Peyer's patch (tissue), 4 donors: ENCODE measurements at regions not wholly inside any gene's neighbourhood (a gene's known extent, or its start where the extent isn't known, plus 50 kb on each side); places are given as distances from the start of the nearest gene placed in this dataset.

Source experiments
- CTCF ChIP-seq, 6 experiments: fragments of 450-650 bp in 4 of 6; fragments of 200-600 bp in 2 of 6; sonication (generic) in 1 of 6; IDR thresholded peaks; one replicate each; pipeline ENCODE4 v1.5.1; 2017 to 2019; ENCODE audit warnings: antibody characterized with exemption in 6 of 6, mild to moderate bottlenecking in 3 of 6, moderate library complexity in 1 of 6
- POLR2A ChIP-seq, 2 donors: fragments of 450-650 bp; IDR thresholded peaks; one replicate each; pipeline ENCODE4 v1.5.1; 2017; ENCODE audit warnings: antibody characterized with exemption in 2 of 2, mild to moderate bottlenecking in 2 of 2, moderate library complexity in 2 of 2

GRCh38 chr6:4482461-4482860 is 293.7 kb upstream of the CDYL start:
- TF ChIP-seq CTCF (IDR thresholded peaks at IDR 0.05) = no peak
- no peak for TF ChIP-seq POLR2A (IDR thresholded peaks at IDR 0.05)
